Left renal pelvis (tissue), 4 donors: ENCODE measurements at regions not wholly inside any gene's neighbourhood (a gene's known extent, or its start where the extent isn't known, plus 50 kb on each side); places are given as distances from the start of the nearest gene placed in this dataset.
A peak's percentile ranks its signal among the peaks of the same experiment; 100 is the strongest.

Experiments used
- DNase-seq, 4 donors: peaks; one replicate each; pipeline ENCODE4 v3.0.0-alpha.2; 2013; ENCODE audit warnings: low read depth in 4 of 4, low spot score in 3 of 4

GRCh38 chr4:181939199-181939945 lies 303.8 kb upstream of the TENM3 start:
- no peak for DNase-seq

- no peak for DNase-seq
Measured at GRCh38 chr4:181944527-181944926, 298.7 kb upstream of the TENM3 start.

GRCh38 chr4:181946902-181947301 lies 296.3 kb upstream of the TENM3 start:
- DNase-seq, result no peak

GRCh38 chr4:181948839-181949382 lies 294.3 kb upstream of the TENM3 start:
- DNase-seq, result no peak

- no peak for DNase-seq
Measured at GRCh38 chr4:181949704-181950312, 293.4 kb upstream of the TENM3 start.

- DNase-seq, result no peak
Measured at GRCh38 chr4:181950372-181951127, 292.7 kb upstream of the TENM3 start.

- DNase-seq, result no peak
Measured at GRCh38 chr4:181951265-181951664, 291.9 kb upstream of the TENM3 start.

- no peak for DNase-seq
Measured at GRCh38 chr4:181952478-181952877, 290.7 kb upstream of the TENM3 start.

GRCh38 chr4:181956512-181956911 lies 286.7 kb upstream of the TENM3 start:
- no peak for DNase-seq

GRCh38 chr4:181957088-181957487 lies 286.1 kb upstream of the TENM3 start:
- peak; percentile 35 to 58 (median 56) for DNase-seq

GRCh38 chr4:181958446-181958845 lies 284.8 kb upstream of the TENM3 start:
- no peak for DNase-seq

- DNase-seq, result no peak
Measured at GRCh38 chr4:181959121-181959520, 284.1 kb upstream of the TENM3 start.

GRCh38 chr4:181960384-181960783 lies 282.8 kb upstream of the TENM3 start:
- DNase-seq, result no peak

GRCh38 chr4:181962321-181962720 lies 280.9 kb upstream of the TENM3 start:
- DNase-seq, result no peak

- no peak for DNase-seq
Measured at GRCh38 chr4:181964731-181965130, 278.5 kb upstream of the TENM3 start.

- no peak for DNase-seq
Measured at GRCh38 chr4:181966104-181966551, 277.1 kb upstream of the TENM3 start.

- no peak for DNase-seq
Measured at GRCh38 chr4:181967401-181967800, 275.8 kb upstream of the TENM3 start.

GRCh38 chr4:181968371-181968770 lies 274.8 kb upstream of the TENM3 start:
- no peak for DNase-seq

- DNase-seq, result no peak
Measured at GRCh38 chr4:181969151-181969550, 274.1 kb upstream of the TENM3 start.

GRCh38 chr4:181970366-181970765 lies 272.8 kb upstream of the TENM3 start:
- no peak for DNase-seq

- no peak for DNase-seq
Measured at GRCh38 chr4:181971411-181971810, 271.8 kb upstream of the TENM3 start.
